Neural progenitor cell (in vitro differentiated cells): ENCODE measurements at regions not wholly inside any gene's neighbourhood (a gene's known extent, or its start where the extent isn't known, plus 50 kb on each side); places are given as distances from the start of the nearest gene placed in this dataset.

ENCODE experiments used
- CTCF ChIP-seq: fragments of 200-600 bp; sonication (generic); IDR thresholded peaks from 2 replicates; pipeline ENCODE4 v1.5.1; 2017; ENCODE audit warnings: antibody characterized with exemption, mild to moderate bottlenecking
- EZH2 ChIP-seq: fragments of 200-600 bp; sonication (generic); IDR thresholded peaks from 2 replicates; pipeline ENCODE4 v1.6.1; 2017; ENCODE audit warnings: antibody characterized with exemption, mild to moderate bottlenecking, moderate library complexity

GRCh38 chr4:180817529-180817928 is 1425.7 kb upstream of the TENM3 start:
- TF ChIP-seq CTCF (no peak), EZH2 (no peak)
